ENCODE measurements at regions not wholly inside any gene's neighbourhood (a gene's known extent, or its start where the extent isn't known, plus 50 kb on each side); places are given as distances from the start of the nearest gene placed in this dataset.

GRCh38 chr5:103617913-103618312 is 55.3 kb upstream of the NUDT12 start:
- DNase-seq: no peak

GRCh38 chr5:103617090-103617489 is 54.5 kb upstream of the NUDT12 start:
- 35 to 40% (median 35%) methylated on average over 1 of the region's 1 CpG for WGBS, 3 donors
- ATAC-seq (no peak), DNase-seq (no peak)
- H3K27me3 ChIP-seq (ENCODE audit: insufficient read depth in 3 of 3, low read length in 2 of 3): no peaks in the 10 kb centered on the region
- H3K36me3 ChIP-seq (ENCODE audit: insufficient read depth in 1 of 2, low read depth in 1 of 2): no peaks in the 10 kb centered on the region
- H3K4me1 ChIP-seq: no peaks in the 10 kb centered on the region
- no peaks in the 10 kb centered on the region for H3K9me3 ChIP-seq
- no peak overlapping the region for H3K27ac ChIP-seq
- no peak overlapping the region for H3K4me3 ChIP-seq
- no peak for TF ChIP-seq CTCF (IDR thresholded peaks at IDR 0.05)
- intact Hi-C loops (cut with DNase I): no loop called here

More at GRCh38 chr5:103617913-103618312, 55.3 kb upstream of the NUDT12 start:
- Histone ChIP-seq H3K27ac (no peak overlapping the region), H3K27me3 (ENCODE audit: insufficient read depth in 3 of 3, low read length in 2 of 3) (no peaks in the 10 kb centered on the region), H3K36me3 (ENCODE audit: insufficient read depth in 1 of 2, low read depth in 1 of 2) (no peaks in the 10 kb centered on the region), H3K9me3 (no peaks in the 10 kb centered on the region), H3K4me3 (no peak overlapping the region), H3K4me1 (no peaks in the 10 kb centered on the region)
- ATAC-seq: no peak
- intact Hi-C loops (cut with DNase I): no loop called here
- no peak for TF ChIP-seq CTCF (IDR thresholded peaks at IDR 0.05)
- 90 to 94% (median 91%) methylated on average over 1 of the region's 1 CpG for WGBS, 3 donors

- H3K27ac ChIP-seq: no peak overlapping the region
- DNase-seq (no peak), ATAC-seq (no peak)
- no peak overlapping the region for H3K4me3 ChIP-seq
- TF ChIP-seq CTCF (IDR thresholded peaks at IDR 0.05): no peak
- no peaks in the 10 kb centered on the region for H3K27me3 ChIP-seq (ENCODE audit: insufficient read depth in 3 of 3, low read length in 2 of 3)
- no peaks in the 10 kb centered on the region for H3K4me1 ChIP-seq
- no peaks in the 10 kb centered on the region for H3K9me3 ChIP-seq
- no peaks in the 10 kb centered on the region for H3K36me3 ChIP-seq (ENCODE audit: insufficient read depth in 1 of 2, low read depth in 1 of 2)
- 68 to 76% (median 70%) methylated on average over 1 of the region's 1 CpG for WGBS, 3 donors
- intact Hi-C loops (cut with DNase I): no loop called here
Measured at GRCh38 chr5:103612545-103612944, 50.0 kb upstream of the NUDT12 start.
